DLD1 (cell line): ENCODE measurements at regions not wholly inside any gene's neighbourhood (a gene's known extent, or its start where the extent isn't known, plus 50 kb on each side); places are given as distances from the start of the nearest gene placed in this dataset.
"Not testable (repeated sequence)": the region's sequence is repeated elsewhere in the genome, so short reads cannot be mapped to it uniquely, and the experiment has no call there.

Source experiments
- in situ Hi-C: cut with HindIII; loops from 2 replicates; pipeline ENCODE4 v1.10.0; 2017; ENCODE audit warnings: low sequenced_read_pairs

DNA sequence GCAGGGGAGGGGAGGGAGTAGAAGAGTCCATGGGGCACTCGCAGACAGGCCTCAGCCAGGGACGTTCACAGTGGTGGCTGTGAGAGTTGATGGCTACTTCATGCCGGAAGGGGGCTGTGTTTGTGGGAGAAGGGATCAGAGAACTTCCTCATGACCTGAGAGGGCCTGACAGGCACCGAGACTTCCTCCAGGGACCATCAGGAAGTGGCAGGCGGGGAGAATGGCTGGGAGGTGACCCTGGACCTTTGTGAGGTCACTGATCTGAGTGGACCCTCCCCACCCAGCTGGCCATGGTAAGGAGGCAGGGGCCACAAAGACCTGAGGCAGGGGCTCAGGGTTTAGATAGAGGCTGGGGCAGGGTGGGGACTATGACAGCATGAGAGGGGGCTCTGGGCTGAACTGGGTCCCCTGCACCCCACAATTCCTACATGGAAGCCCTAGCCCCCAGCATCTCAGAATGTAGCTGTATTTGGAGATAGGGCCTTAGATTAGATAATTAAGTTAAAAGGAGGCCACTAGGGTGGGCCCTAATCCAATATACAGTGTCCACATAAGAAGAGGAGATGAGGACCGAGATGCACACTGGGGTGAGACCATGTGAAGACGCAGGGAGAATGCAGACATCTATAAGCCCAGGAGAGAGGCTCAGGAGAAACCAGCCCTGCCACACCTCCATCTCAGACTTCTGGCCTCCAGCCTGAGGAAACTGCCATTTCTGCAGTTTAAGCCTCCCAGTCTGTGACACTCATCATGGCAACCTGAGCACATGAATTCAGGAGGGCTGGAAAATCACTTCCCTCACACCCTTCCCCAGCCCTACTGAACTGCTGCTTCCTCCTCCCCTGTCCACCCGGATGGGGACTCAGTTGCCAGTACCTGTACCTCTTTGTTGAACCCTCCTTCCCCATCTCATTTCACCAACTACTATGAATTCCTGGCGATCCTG is 273.9 kb upstream of the ZNF32 start:
- in situ Hi-C loops: no loop called here

DNA sequence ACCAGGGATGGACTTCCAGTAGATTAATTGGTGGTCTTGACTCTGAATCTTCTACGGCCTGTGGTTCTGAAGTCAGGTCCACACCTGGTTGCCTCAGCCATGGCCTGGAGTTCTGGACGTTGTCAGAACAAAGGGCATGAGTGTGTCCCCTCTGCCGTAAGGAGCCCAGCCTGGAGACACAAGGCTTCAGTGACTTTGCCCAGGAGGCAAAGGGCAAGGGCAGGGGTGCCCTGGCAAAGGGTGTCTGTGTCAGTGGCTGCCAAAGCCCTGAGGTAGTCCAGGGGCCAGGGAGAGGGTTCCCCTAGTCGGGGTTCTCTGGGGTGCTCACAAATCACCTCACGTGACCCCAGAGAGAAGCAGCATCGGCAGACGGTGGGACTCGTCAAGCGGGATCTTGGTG is 273.2 kb upstream of the ZNF32 start:
- in situ Hi-C loops: no loop called here

DNA sequence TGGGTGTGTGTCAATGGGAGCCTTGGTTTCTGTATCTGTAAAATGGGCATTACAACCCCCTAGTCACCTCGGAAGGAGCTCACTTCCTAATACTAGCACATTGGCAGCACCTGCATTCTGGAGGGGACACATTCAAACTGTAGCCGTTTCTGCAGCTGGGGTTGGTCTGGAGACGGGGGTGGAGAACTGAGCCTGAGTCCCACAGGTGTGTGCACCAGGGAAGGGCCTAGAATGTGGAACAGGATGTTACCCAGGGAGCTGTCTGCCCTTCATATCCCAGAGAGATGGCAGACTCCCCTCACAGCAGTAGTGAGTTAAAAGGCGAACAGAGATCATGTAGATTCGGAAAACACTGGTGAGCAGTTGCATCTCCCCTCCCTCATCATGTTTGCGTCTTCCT is 272.8 kb upstream of the ZNF32 start:
- in situ Hi-C loops: no loop called here

DNA sequence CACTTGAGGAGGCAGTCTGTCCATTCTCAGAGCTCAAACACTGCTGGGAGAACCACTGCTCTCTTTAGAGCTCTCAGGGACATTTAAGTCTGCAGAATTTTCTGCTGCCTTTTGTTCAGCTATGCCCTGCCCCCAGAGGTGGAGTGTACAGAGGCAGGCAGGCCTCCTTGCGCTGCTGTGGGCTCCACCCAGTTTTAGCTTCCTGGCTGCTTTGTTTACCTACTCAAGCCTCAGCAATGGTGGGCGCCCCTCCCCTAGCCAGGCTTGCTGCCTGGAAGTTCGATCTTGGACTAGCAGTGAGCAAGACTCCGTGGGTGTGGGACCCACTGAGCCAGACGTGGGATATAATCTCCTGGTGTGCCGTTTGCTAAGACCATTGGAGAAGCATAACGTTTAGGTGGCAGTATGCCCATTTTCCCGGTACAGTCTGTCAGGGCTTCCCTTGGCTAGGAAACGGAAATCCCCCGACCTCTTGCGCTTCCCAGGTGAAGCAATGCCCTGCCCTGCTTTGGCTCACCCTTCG is 271.6 kb upstream of the ZNF32 start:
- in situ Hi-C loops: not testable (repeated sequence)

DNA sequence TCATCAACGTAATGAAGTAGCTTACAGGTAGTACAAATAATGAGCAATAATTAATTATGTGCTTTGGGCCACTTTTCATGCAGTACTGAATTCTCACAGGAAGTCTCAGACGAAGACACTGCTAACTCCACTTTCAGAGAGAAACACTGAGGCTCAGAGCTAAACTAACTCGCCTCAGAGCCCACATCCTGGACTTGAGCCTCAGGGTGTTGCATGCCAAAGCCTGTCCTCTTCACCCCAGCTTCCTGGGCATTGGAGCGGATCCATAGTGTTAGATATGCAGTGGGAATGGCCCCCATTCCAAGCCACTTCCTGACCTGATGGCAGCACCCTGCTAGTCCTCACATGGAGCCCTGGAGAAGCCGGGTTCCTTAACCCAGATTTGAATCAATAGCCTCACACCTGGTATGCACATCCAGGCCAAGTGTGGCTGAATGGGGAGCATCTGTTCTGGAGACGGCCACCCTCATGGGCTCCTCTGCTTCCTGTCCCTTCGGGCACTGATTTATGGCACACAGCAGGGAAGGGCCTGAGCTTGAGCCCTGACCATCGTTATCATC is 265.1 kb upstream of the ZNF32 start:
- in situ Hi-C loops: no loop called here

DNA sequence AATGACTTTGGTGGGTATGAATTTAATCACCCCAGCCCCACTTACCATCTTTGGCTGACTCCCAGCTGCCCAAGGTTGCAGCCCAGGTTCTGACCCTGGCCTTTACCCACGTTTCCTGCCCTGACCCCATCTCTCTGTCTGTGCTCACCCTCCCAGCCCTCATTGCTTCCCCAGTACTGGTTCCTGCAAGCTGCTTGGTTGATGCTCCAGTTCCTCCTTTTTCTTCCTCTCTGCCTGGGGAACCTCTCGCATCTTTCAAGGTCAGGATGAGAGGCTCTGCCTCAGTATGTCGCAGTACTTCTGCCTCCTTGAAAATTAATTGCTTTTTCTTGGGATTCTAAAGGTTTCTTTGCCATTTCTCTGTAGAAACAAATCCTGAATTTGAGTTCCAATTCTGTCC is 263.8 kb upstream of the ZNF32 start:
- in situ Hi-C loops: no loop called here

DNA sequence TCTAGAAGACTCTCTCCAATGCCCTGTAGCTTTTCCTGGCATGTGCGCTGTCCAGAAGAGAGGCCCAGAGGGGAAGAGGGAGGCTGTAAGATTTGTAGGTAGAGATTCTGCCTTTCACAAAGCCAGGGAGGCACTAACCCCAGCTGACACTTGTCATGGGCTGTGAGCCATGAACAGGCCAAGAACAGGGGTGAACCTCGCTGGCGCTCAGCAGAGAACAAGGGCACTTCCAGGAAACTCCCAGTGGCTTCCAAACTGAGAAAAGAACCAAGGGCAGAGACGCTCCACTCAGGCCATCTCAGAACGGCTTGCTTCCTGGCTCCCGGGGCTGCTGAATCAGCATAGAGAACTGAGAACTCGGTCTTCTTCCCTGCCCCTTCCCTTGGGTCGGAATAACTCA is 257.8 kb upstream of the ZNF32 start:
- in situ Hi-C loops: no loop called here

DNA sequence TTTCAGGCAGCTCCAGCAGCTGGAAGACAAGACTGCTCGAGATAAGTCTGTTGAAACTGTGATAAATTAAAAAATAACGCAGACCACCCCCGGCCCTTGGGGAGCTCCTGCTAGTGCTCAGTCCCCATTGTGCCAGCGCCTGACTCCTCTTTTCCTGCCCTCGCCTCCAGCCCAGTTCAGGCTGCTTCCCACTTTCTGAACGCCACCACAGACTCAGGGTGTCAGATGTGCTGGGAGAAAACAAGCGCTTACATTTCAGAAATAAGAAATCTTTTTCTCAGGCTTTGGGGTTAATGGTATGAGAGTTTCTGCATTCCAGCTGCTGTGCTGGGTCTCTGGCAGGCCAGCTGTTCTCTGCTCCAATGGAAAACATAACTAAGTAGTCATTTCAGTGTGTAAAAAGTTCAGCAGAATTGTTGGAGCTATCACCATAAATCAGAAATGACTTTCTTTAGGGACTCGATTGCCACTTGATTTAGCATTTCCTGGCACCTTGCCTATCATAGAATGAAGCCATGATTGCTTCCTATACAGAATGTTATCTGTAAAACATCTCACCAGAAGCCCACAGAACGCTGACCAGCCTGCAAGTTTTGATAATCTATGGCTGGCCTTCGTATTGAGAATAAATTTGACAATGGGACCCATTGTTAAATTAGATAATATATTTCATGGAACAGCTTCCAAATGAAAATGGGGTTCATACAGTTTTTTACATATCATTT is 257.0 kb upstream of the ZNF32 start:
- in situ Hi-C loops: no loop called here

DNA sequence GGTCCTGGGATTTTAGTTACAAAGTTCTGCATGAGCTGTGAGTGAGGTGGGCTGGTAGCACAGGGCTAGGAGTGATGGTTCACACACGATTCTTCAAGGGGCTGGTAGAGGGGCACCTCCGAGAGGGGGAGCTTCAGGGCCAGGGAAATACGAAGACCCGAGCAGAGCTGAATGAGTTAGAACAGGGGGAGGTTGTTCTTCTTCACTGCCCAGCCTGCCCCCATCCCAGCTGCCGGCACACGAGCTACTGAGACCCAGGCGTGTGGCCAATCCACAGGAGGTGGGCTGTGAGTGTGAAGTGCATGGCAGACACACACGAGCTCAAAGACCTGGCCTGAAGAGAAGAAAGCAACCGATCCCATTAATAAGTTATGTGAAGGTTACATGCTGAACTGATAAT is 256.2 kb upstream of the ZNF32 start:
- in situ Hi-C loops: loop anchor here (5.0 kb wide), 1 partner anchor 58 kb away; no protein-coding TSS in a partner anchor

DNA sequence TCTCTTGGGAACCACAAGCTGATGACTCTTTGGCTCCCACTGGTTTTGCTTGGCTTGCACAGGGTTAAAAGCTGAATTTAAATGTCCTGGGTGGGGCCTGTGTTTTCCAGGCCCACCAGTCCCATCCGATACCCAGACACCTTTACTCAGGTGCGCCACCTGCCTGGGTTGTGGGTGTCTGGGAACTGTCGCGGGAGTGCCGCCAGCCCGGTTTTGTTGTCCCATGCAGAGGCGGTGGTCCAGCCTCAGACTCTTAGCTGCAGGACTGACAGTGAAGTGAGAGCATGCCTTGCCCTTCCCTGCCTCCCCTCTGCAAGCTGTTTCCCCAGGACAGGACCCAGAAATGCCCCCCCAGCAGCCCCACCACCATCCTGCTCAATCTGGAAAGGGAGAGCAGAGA is 255.6 kb upstream of the ZNF32 start:
- in situ Hi-C loops: loop anchor here (5.0 kb wide), 1 partner anchor 57 kb away; no protein-coding TSS in a partner anchor

DNA sequence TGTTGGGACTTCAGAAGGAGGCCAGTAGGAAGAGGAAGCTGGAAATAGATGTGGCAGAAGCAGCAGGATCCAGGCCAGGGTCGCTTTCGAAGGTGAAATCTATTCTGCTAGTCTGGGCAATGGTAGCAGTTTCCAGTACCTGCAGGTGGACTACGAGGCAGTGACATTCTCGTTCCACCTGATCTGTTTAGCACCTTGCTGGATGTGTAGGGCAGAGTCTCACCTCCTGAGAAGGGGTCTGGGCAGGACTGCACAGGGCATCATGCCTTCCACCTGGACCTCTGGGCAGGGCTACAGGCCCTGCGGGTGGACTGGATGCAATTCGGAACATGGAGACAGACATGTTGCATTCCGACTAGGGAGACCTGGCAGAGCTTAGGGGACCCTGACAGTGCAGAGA is 254.8 kb upstream of the ZNF32 start:
- in situ Hi-C loops: loop anchor here (5.0 kb wide), 1 partner anchor 56 kb away; no protein-coding TSS in a partner anchor

DNA sequence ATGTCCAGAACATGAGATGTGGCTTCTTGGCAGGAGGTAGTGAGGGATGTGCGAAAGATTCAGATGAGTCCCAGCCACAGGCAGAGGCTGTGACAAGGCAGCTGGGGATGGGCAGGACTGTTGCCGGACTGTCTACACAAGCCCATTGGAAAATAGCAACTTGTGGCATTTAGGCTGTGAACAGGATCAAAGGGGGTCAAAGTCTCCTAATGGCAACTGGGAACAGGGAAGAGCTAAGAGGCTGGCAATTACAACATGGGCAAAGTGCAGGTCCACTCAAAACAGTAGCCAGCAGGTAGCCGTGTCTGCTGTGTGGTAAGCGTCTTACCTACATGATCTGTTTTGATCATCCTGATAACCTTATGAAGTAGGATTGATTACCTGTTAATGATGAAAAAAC is 254.2 kb upstream of the ZNF32 start:
- in situ Hi-C loops: loop anchor here (5.0 kb wide), 1 partner anchor 56 kb away; no protein-coding TSS in a partner anchor

DNA sequence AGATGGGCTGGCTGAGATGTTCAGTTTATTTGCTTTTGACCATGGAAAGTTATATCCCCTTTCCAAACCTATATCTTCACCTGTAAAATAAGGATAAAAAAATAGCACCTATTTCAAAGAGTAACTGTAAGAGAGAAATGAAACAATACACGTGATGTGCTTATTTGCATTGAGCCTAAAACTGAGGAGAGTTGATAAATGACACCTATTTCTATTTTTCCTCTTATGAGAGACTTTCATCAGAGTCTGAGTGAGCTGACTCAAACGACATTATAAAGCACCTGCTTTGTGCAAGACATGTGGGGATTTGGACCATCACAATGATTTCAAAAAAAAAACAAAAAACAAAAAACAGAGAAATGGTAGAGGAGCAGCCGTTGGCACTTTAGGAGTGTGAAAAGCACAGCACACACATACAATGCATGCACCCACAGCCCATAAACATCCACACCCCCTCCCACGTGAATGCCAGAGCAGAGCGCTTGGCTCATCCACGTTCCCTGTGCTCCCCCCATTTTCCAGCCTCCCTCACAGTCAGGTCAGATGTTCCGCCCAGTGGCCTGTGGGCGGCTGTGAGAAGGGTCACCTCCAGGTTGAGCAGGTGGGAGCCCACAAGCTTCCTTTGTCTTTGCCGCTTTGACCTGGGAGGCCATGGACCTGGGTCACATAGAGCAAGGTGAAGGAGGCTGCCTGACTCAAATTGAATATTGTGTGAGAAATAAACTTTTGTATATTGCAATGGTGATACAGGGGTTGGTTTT is 253.2 kb upstream of the ZNF32 start:
- in situ Hi-C loops: loop anchor here (5.0 kb wide), 1 partner anchor 55 kb away; no protein-coding TSS in a partner anchor

DNA sequence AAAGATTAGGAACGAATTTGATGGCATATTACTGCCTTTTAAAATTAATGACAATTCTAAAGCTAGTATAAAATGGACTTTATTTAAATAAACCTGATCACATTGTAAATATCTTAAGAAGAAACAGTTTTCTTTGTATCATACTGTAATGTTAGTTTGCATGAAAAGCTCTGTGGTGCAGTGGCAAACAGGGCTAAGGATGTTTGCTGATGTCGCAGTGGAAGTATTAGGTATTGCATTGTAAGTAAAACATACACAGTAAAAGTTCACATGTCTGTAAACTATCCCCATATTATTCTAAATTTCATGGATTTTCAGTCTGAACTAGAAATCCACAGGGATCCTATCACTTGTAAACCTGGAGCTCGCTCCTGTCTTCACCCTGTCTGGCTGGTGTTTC is 252.6 kb upstream of the ZNF32 start:
- in situ Hi-C loops: loop anchor here (5.0 kb wide), 1 partner anchor 54 kb away; no protein-coding TSS in a partner anchor

DNA sequence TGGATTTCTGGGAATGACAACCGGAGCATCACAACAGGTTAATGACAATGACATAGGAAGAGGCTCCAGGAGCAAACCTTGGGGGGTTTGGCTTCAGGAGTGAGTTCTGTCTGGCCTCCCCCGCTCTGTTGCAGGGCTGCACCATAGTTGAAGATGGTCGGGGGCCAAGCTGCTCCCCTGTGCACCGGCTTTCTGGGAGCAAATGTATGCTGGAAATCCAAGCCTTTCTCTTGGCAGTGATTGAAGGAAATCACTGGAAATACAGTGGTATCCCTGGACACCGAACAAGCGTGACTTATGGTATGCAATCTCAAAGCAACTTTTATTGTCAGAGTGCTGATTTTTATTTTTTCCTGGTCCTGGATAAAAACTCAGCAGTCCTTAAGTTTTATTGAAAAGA is 251.9 kb upstream of the ZNF32 start:
- in situ Hi-C loops: loop anchor here (5.0 kb wide), 1 partner anchor 53 kb away; no protein-coding TSS in a partner anchor

DNA sequence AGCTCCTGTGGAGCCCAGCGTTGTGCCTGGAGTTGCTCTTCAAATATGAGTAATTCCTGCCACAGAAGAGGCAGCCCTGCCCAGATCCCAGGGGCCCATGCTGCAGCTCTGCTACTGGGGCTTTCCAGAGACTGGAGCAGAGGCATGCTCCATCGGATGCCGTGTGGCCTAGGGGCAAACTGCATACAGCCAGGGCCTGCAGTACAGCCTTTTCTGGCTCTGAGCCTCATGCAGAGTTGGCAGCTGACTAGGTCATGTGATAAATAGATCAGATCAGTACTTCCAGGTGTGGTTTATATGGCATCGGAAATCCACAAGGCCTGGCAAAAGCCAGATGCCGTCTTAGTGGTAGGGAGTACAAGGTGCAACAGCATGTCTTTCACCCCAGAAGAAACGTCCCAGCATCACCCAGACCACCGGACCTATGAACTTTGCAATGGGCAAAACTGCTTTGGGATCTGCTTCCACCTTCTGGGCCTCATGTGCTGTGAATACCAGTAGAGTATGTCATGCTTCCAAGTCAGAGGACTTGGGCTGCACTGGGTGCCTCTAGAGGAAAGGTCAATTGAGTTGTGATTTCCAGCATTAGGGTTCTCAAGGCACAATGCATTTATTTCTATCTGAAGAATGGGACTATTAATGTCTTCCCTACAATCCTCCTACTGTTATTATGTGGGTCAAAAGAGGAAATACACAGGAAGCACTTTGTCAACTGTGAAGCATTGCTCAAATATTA is 250.7 kb upstream of the ZNF32 start:
- in situ Hi-C loops: loop anchor here (5.0 kb wide), 1 partner anchor 72 kb away; no protein-coding TSS in a partner anchor

DNA sequence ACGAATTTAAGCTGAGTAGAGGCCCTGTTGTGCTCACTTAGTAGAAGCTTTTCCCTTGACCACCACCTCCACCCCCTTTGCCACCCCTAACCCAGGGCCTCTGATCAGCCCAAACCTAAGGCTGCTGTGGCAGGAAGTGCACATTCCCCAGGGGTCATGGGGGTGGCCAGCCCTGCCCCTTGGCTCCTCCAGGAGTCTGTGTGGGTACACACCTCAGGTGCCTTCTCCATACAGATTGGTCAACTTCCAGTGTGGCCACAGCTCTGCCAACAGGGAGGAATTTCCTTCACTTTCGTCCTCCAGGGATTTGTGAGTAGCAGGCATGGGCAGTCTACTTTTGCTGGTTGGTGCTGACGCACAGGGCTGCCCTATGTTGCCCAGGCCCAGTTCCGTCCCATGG is 249.9 kb upstream of the ZNF32 start:
- in situ Hi-C loops: loop anchor here (5.0 kb wide), 1 partner anchor 71 kb away; no protein-coding TSS in a partner anchor

DNA sequence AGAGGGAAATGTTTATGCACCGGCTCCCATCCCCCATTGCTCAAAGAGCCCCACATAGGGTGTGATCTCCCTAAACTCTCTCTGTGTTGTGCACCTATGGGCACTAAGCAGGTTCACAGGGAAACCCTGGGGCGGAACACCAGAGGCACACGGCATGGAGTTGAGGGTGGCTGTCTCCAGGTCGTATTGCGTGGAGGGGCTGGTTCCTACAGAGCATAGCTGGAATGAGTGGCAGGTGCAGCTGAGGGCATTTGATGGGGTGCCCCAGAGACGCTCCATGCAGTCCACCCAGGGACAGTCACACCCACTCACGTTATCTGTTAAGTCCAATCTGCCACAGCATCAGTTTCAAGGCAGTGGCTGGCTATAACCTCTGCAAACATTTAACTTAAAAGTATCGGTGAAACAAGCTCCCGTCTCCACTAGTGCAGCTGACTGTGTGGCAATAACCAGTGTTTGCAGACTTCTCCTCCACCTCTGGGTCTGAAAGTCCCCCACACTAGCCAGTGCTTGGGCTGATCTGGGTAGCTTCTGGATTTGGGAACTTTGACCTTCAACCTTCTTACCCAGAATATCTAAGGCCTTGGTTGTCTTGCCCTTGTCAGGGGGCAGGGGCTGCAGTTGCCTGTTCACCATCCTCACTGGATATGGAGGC is 249.2 kb upstream of the ZNF32 start:
- in situ Hi-C loops: loop anchor here (5.0 kb wide), 1 partner anchor 71 kb away; no protein-coding TSS in a partner anchor
